GM20000 (cell line): ENCODE measurements at regions not wholly inside any gene's neighbourhood (a gene's known extent, or its start where the extent isn't known, plus 50 kb on each side); places are given as distances from the start of the nearest gene placed in this dataset.

Experiments used
- DNase-seq: peaks from one replicate; pipeline ENCODE4 v3.0.0; 2012; ENCODE audit warnings: low spot score
- CTCF ChIP-seq: IDR thresholded peaks from 2 replicates; pipeline ENCODE4 v1.5.1; 2012; ENCODE audit warnings: mild to moderate bottlenecking, control low read depth; ENCODE audit errors: extremely low read depth, missing control alignments

- no peak for TF ChIP-seq CTCF
- no peak for DNase-seq
These were observed 489.0 kb downstream of the KCNJ2 start for GRCh38 chr17:70658317-70658716.

DNA sequence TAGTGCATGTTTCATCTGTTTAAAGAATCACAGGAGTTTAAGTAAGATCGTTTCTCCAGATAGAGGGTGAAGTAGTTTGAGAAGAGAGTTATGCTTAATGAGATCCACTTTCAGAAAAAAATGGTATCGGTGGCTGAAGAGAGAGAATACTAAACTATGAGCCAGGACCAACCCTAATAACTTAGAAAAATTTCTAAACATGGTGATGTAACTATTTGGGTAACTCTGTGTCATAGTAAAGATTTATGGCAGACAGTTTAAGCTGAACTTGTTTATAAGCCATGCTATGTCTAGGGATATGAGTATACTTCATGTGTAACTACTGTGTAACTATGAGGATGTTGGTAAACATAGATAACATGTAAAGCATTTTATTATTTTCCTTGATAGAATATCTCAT is 489.5 kb downstream of the KCNJ2 start:
- TF ChIP-seq CTCF: no peak
- DNase-seq: no peak

DNA sequence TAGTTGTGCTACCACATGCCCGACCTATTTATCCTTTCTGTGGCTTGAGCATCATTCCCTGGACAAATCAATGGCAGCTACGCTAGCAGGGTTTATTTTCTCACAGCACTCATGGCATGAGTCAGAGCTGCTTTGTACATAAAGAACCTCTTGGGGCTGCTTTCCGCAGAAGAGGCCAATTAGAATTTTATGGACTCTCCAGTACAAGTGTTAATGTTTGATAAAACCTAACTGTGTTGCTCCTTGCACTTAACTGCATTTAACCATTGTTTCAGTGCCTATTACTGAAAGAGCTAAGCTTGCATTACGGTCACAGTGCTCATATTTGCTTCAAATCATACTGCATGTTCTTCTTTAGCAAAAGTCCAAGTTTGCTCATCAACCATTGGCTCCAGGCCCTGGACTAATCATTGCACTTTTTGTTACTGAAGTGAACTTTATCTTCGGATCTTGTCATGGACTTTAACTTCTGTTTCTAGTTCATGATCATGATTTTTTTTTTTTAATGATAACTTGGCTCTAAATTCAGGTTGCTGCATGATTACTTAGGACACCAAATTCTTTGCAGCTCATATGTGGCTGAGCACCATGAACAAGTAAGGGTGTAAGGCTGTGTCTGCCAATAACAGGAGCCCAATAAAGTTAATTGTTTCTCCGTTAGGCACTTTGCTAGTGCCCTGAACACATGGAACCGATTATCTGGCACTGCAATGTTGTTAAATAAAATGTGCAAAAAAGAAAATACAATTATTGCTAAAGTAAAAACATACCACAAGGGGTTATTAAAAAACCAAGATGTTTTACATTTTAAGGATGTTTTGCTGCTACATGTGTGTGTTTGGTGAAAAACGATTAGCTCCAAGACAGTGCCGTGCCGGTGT is 492.2 kb downstream of the KCNJ2 start:
- TF ChIP-seq CTCF: no peak
- no peak for DNase-seq

GRCh38 chr17:70668276-70668937 is 499.1 kb downstream of the KCNJ2 start:
- DNase-seq: no peak

DNA sequence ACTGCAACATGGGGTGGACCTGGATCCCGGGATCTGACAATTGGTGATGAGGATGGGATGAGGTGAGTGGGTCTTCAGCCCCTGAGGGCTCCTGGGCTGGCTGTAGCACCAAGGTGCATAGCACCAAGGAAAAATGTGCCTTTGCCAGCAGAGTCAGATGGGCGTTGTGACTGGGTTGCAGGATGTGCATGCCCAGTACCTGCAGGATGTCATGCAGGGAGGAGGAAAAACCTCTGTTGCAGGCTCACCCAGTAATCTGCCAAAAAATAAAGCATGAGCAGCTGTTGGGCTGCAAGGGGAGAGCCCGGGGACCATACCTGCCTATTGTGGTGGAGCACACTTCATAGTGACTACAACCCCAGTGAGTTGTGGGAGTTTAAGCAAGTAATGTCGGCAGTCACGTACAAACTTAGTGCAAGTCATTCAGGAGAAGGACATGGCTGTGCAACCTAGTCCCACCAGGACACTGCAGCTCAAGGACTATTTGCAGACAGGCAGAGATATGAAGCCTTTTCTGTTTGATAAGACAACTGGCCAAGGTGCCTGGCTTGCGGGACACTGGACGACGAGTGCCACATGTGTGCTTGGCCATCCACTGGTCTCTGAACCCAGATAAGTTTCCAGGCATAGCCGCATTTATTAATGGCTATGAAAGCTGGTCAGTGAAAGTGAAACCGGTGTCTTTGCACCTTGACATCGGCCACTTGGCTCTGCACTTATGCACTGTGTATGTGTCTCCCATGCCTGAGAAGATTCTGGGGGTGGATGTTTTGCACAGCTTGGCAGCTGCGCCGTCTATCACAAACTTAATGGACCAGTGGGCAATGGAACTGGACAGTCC is 499.8 kb downstream of the KCNJ2 start:
- no peak for DNase-seq
- no peak for TF ChIP-seq CTCF

More at GRCh38 chr17:70668276-70668937, 499.1 kb downstream of the KCNJ2 start:
- no peak for TF ChIP-seq CTCF

GRCh38 chr17:70674061-70674460 is 504.7 kb downstream of the KCNJ2 start:
- DNase-seq: no peak
- no peak for TF ChIP-seq CTCF
